ENCODE measurements at regions not wholly inside any gene's neighbourhood (a gene's known extent, or its start where the extent isn't known, plus 50 kb on each side); places are given as distances from the start of the nearest gene placed in this dataset.

DNA sequence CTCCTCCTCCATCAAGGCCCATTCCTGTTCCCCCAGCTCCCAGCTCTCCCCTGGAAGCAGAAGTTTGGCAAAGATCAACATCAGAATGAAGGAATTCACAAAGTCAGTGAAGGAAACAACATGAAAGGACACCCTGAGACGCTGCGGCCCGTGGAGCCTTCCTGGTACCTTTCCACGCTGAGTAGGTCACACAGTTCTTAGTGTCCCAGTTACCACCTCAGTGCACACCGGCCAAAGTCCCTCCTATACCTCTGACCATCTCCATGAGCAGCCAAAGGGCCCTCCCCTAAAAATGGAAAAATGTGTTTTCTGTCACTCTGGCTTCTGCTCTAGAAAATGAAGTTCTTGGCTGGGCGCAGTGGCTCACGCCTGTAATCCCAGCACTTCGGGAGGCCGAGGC lies 191.6 kb upstream of the AGAP1 start:
- TF ChIP-seq POLR2A (IDR thresholded peaks at IDR 0.05) (no peak), CTCF (IDR thresholded peaks at IDR 0.05 in 8 of 11, conservative IDR thresholded peaks at IDR 0.05 in 3 of 11) (no peak), POLR2AphosphoS5 (IDR thresholded peaks at IDR 0.05) (no peak)

All from spleen (tissue), 7 donors.